DMS 273 (cell line): ENCODE measurements at regions not wholly inside any gene's neighbourhood (a gene's known extent, or its start where the extent isn't known, plus 50 kb on each side); places are given as distances from the start of the nearest gene placed in this dataset.

Experiments
- DNase-seq: peaks from one replicate; lab custom pipeline; 2025; ENCODE audit not compliant: unreplicated experiment; lab: John Stamatoyannopoulos, UW

- no peak for DNase-seq
These were observed 514.8 kb upstream of the CTNND2 start for GRCh38 chr5:12419075-12419474.

GRCh38 chr5:12413585-12413984 is 509.3 kb upstream of the CTNND2 start:
- no peak for DNase-seq

GRCh38 chr5:12413075-12413474 is 508.8 kb upstream of the CTNND2 start:
- no peak for DNase-seq

GRCh38 chr5:12399868-12400267 is 495.6 kb upstream of the CTNND2 start:
- no peak for DNase-seq

GRCh38 chr5:12392246-12392645 is 488.0 kb upstream of the CTNND2 start:
- DNase-seq, result no peak

GRCh38 chr5:12385095-12385494 is 480.8 kb upstream of the CTNND2 start:
- DNase-seq, result no peak

- no peak for DNase-seq
These were observed 479.8 kb upstream of the CTNND2 start for GRCh38 chr5:12384005-12384404.

- no peak for DNase-seq
These were observed 463.7 kb upstream of the CTNND2 start for GRCh38 chr5:12367973-12368372.

GRCh38 chr5:12360218-12360617 is 456.0 kb upstream of the CTNND2 start:
- no peak for DNase-seq

- DNase-seq, result no peak
These were observed 454.3 kb upstream of the CTNND2 start for GRCh38 chr5:12358371-12359090.

GRCh38 chr5:12357626-12358025 is 453.4 kb upstream of the CTNND2 start:
- no peak for DNase-seq

- no peak for DNase-seq
These were observed 450.4 kb upstream of the CTNND2 start for GRCh38 chr5:12354686-12355085.

- no peak for DNase-seq
These were observed 439.3 kb upstream of the CTNND2 start for GRCh38 chr5:12343558-12343957.

- no peak for DNase-seq
These were observed 431.7 kb upstream of the CTNND2 start for GRCh38 chr5:12335938-12336337.

- no peak for DNase-seq
These were observed 428.2 kb upstream of the CTNND2 start for GRCh38 chr5:12332480-12332879.

GRCh38 chr5:12330993-12331588 is 426.8 kb upstream of the CTNND2 start:
- no peak for DNase-seq

- DNase-seq, result no peak
These were observed 426.1 kb upstream of the CTNND2 start for GRCh38 chr5:12330381-12330780.

GRCh38 chr5:12323637-12324229 is 419.5 kb upstream of the CTNND2 start:
- no peak for DNase-seq

GRCh38 chr5:12322042-12322441 is 417.8 kb upstream of the CTNND2 start:
- no peak for DNase-seq

GRCh38 chr5:12320331-12320730 is 416.1 kb upstream of the CTNND2 start:
- no peak for DNase-seq

GRCh38 chr5:12316812-12317211 is 412.6 kb upstream of the CTNND2 start:
- DNase-seq, result no peak

- DNase-seq, result no peak
These were observed 411.2 kb upstream of the CTNND2 start for GRCh38 chr5:12315461-12315860.

- DNase-seq, result no peak
These were observed 409.4 kb upstream of the CTNND2 start for GRCh38 chr5:12313602-12314001.
